ENCODE measurements at regions not wholly inside any gene's neighbourhood (a gene's known extent, or its start where the extent isn't known, plus 50 kb on each side); places are given as distances from the start of the nearest gene placed in this dataset.

- TF ChIP-seq, protein P1, sequence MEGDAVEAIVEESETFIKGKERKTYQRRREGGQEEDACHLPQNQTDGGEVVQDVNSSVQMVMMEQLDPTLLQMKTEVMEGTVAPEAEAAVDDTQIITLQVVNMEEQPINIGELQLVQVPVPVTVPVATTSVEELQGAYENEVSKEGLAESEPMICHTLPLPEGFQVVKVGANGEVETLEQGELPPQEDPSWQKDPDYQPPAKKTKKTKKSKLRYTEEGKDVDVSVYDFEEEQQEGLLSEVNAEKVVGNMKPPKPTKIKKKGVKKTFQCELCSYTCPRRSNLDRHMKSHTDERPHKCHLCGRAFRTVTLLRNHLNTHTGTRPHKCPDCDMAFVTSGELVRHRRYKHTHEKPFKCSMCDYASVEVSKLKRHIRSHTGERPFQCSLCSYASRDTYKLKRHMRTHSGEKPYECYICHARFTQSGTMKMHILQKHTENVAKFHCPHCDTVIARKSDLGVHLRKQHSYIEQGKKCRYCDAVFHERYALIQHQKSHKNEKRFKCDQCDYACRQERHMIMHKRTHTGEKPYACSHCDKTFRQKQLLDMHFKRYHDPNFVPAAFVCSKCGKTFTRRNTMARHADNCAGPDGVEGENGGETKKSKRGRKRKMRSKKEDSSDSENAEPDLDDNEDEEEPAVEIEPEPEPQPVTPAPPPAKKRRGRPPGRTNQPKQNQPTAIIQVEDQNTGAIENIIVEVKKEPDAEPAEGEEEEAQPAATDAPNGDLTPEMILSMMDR (IDR thresholded peaks at IDR 0.05), result no peak
- TF ChIP-seq ZFX (IDR thresholded peaks at IDR 0.05; ENCODE audit: borderline replicate concordance), result no peak
These were observed 177.6 kb upstream of the ANKRD55 start for GRCh38 chr5:56410696-56411095.
